HUDEP-2 (cell line): ENCODE measurements at regions not wholly inside any gene's neighbourhood (a gene's known extent, or its start where the extent isn't known, plus 50 kb on each side); places are given as distances from the start of the nearest gene placed in this dataset.
A peak's percentile ranks its signal among the peaks of the same experiment; 100 is the strongest.

Source experiments
- DNase-seq, 76 experiments: peaks; one replicate each; lab custom pipeline; 2025; ENCODE audit not compliant: unreplicated experiment in 76 of 76; lab: John Stamatoyannopoulos, UW

GRCh38 chr6:30396833-30397479 is 52.0 kb downstream of the RPP21 start:
- peak in 73 of 76 experiments; percentile 22 to 87 (median 72) for DNase-seq

- peak in 2 of 76 experiments; percentile 6 to 12 for DNase-seq
Observed at GRCh38 chr6:30397697-30398096, 52.7 kb downstream of the RPP21 start.

- DNase-seq, result no peak
Observed at GRCh38 chr6:30399390-30400058, 54.6 kb downstream of the RPP21 start.

- DNase-seq, result no peak
Observed at GRCh38 chr6:30405934-30406333, 61.0 kb downstream of the RPP21 start.

- DNase-seq, result no peak
Observed at GRCh38 chr6:30409184-30409583, 64.2 kb downstream of the RPP21 start.

- peak in 52 of 76 experiments; percentile 2 to 66 (median 35) for DNase-seq
Observed at GRCh38 chr6:30411515-30412207, 66.7 kb downstream of the RPP21 start.

- no peak for DNase-seq
Observed at GRCh38 chr6:30418448-30418847, 70.9 kb upstream of the HLA-E start.

- no peak for DNase-seq
Observed at GRCh38 chr6:30424549-30424948, 64.8 kb upstream of the HLA-E start.
